Endothelial cell of umbilical vein (primary cell): ENCODE measurements at regions not wholly inside any gene's neighbourhood (a gene's known extent, or its start where the extent isn't known, plus 50 kb on each side); places are given as distances from the start of the nearest gene placed in this dataset.

Experiments used
- BruUV-seq: library from RNA; stranded (reverse); fragments of 400-500 nt; replicated peaks from 2 replicates; lab custom pipeline; 2021; lab: Mats Ljungman, UMichigan
- CTCF ChIA-PET: fragments of 300-600, 350-600 bp; sonication (Branson Sonifier 250); formaldehyde crosslinking; loops from one replicate; lab custom pipeline; 2021; ENCODE audit warnings: antibody characterized with exemption, inconsistent platforms; lab: Charles Lee
- POLR2A ChIA-PET: fragments of 300-600, 350-600 bp; sonication (Branson Sonifier 250); formaldehyde crosslinking; loops from one replicate; lab custom pipeline; 2021; ENCODE audit warnings: antibody characterized with exemption, inconsistent platforms; lab: Charles Lee
- DNase-seq: peaks from one replicate; pipeline ENCODE4 v3.0.0-alpha.2; 2011; ENCODE audit warnings: low read depth, low spot score
- FAIRE-seq: peaks from 2 replicates; lab custom pipeline; 2011; peaks lifted over from hg19 to GRCh38; lab: Jason Lieb, UNC
- H2AFZ ChIP-seq: 2 replicates; pipeline ENCODE4 v1.6.0; 2012; ENCODE audit warnings: low read depth, low read length, control low read depth, inconsistent platforms
- H3K27ac ChIP-seq: 2 replicates; pipeline ENCODE4 v1.5.1; 2011; ENCODE audit warnings: low read depth, mild to moderate bottlenecking, control low read depth, low read length, moderate library complexity; ENCODE audit not compliant: insufficient read depth
- H3K27me3 ChIP-seq, 2 experiments: 2 replicates each; pipeline versions ENCODE4 v1.6.0 to v1.6.1; 2011; ENCODE audit warnings: low read length in 2 of 2, mixed read lengths in 1 of 2; ENCODE audit not compliant: control insufficient read depth in 2 of 2, insufficient read depth in 2 of 2
- H3K36me3 ChIP-seq, 2 experiments: 2 replicates in 1 of 2; 3 replicates in 1 of 2; pipeline ENCODE4 v1.5.1; 2011; ENCODE audit warnings: low read length in 2 of 2, mild to moderate bottlenecking in 1 of 2, moderate library complexity in 1 of 2; ENCODE audit not compliant: control insufficient read depth in 2 of 2, insufficient read depth in 2 of 2; ENCODE audit errors: extremely low read depth in 1 of 2
- H3K4me1 ChIP-seq: 3 replicates; pipeline ENCODE4 v1.5.1; 2011; ENCODE audit warnings: mild to moderate bottlenecking, low read length; ENCODE audit not compliant: control insufficient read depth, insufficient read depth; ENCODE audit errors: extremely low read depth
- H3K4me2 ChIP-seq: 2 replicates; pipeline ENCODE4 v1.6.1; 2011; ENCODE audit warnings: low read length, control low read depth, mixed read lengths; ENCODE audit not compliant: insufficient read depth
- H3K4me3 ChIP-seq, 3 experiments: fragments of 200-600 bp in 1 of 3; sonication (generic), shearing (Covaris generic) in 1 of 3; replicated peaks in 1 of 3; 2 replicates each; pipeline ENCODE4 v1.5.1; 2011 to 2016; ENCODE audit warnings: control low read depth in 3 of 3, low read length in 3 of 3, mild to moderate bottlenecking in 2 of 3, inconsistent platforms in 1 of 3, low read depth in 1 of 3, moderate library complexity in 1 of 3; ENCODE audit not compliant: insufficient read depth in 1 of 3
- H3K79me2 ChIP-seq: 2 replicates; pipeline ENCODE4 v1.6.0; 2012; ENCODE audit warnings: low read length, inconsistent platforms; ENCODE audit not compliant: control insufficient read depth, insufficient read depth
- H3K9ac ChIP-seq: replicated peaks from 2 replicates; pipeline ENCODE3; 2011; ENCODE audit warnings: low read length, control low read depth; ENCODE audit not compliant: insufficient read depth; ENCODE audit errors: extremely low read depth
- H3K9me1 ChIP-seq: replicated peaks from 3 replicates; pipeline ENCODE4 v1.6.0; 2011; ENCODE audit warnings: mild to moderate bottlenecking, low read length; ENCODE audit not compliant: control insufficient read depth, insufficient read depth; ENCODE audit errors: extremely low read depth
- H3K9me3 ChIP-seq: replicated peaks from 2 replicates; pipeline ENCODE4 v1.5.1; 2012; ENCODE audit warnings: low read length, inconsistent platforms; ENCODE audit not compliant: control insufficient read depth, insufficient read depth
- H4K20me1 ChIP-seq: replicated peaks from 2 replicates; pipeline ENCODE3; 2011; ENCODE audit warnings: mild to moderate bottlenecking, low read length; ENCODE audit not compliant: control insufficient read depth, insufficient read depth; ENCODE audit errors: extremely low read depth
- EZH2 ChIP-seq: IDR thresholded peaks from 2 replicates; pipeline ENCODE4 v1.6.1; 2012; ENCODE audit warnings: borderline replicate concordance, low read depth, mild to moderate bottlenecking, moderate library complexity, low read length, inconsistent platforms; ENCODE audit not compliant: severe bottlenecking
- FOS ChIP-seq: IDR thresholded peaks from 2 replicates; pipeline ENCODE4 v1.6.1; 2011; ENCODE audit warnings: mild to moderate bottlenecking, low read length, moderate library complexity, borderline replicate concordance; ENCODE audit not compliant: insufficient read depth
- GATA2 ChIP-seq: IDR thresholded peaks from 2 replicates; pipeline ENCODE4 v1.7.0; 2011; ENCODE audit warnings: low read depth, mild to moderate bottlenecking, moderate library complexity, mixed read lengths, low read length; ENCODE audit not compliant: insufficient read length, insufficient read depth
- JUN ChIP-seq: IDR thresholded peaks from 2 replicates; pipeline ENCODE4 v1.6.1; 2011; ENCODE audit warnings: borderline replicate concordance, low read depth; ENCODE audit not compliant: insufficient read length, insufficient read depth
- MYC ChIP-seq: IDR thresholded peaks from one replicate; pipeline ENCODE4 v1.6.1; 2011; ENCODE audit warnings: mild to moderate bottlenecking, low read depth, low read length
- POLR2A ChIP-seq: IDR thresholded peaks from 2 replicates; pipeline ENCODE4 v1.6.1; 2012; ENCODE audit warnings: low read depth, mild to moderate bottlenecking, control low read depth, low read length
- POLR2AphosphoS5 ChIP-seq: IDR thresholded peaks from 2 replicates; pipeline ENCODE4 v1.6.1; 2012; ENCODE audit warnings: low read depth, mild to moderate bottlenecking, control low read depth, low read length, moderate library complexity; ENCODE audit not compliant: insufficient read depth
- dilution Hi-C: fragments of 300-500 bp; cut with MboI; formaldehyde crosslinking; loops from one replicate; pipeline ENCODE4 v1.15.0; 2019; ENCODE audit warnings: low sequenced_read_pairs; ENCODE audit not compliant: extremely low pct_ligation_motif_present
- intact Hi-C: fragments of 100-400 bp; cut with micrococcal nuclease; formaldehyde crosslinking; loops from one replicate; pipeline ENCODE4 v1.10.0; 2022
- TF ChIP-seq, protein P1 (sequence below): IDR thresholded peaks from 2 replicates; pipeline ENCODE4 v1.6.1; 2011; ENCODE audit not compliant: insufficient read depth, insufficient read length
- TF ChIP-seq, protein P2 (sequence below), 2 donors: IDR thresholded peaks; 1 replicate in 1 of 2; 2 replicates in 1 of 2; pipeline ENCODE4 v1.5.1; 2011; ENCODE audit warnings: low read length in 2 of 2, mild to moderate bottlenecking in 2 of 2, moderate library complexity in 2 of 2, control low read depth in 1 of 2, inconsistent platforms in 1 of 2, low read depth in 1 of 2; ENCODE audit not compliant: insufficient read depth in 1 of 2; ENCODE audit errors: extremely low read depth in 1 of 2

DNA sequence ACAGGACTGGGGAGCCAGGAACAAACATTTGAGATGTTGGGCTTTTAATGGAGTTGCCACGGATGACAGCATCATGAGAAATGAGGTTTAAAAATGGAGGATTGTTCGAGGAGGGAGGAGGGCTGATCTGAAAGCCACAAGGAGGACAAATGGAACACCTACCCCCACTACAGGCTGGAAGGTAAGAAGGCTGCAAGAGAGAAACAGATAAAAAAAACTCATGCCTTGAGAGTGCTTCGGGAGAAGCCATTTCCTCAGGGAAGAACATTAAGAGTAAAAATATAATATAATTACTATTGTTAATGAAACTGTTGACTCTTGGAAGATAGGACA is 119.5 kb upstream of the MAP9 start:
- no peak for FAIRE-seq
- TF ChIP-seq, protein P1, sequence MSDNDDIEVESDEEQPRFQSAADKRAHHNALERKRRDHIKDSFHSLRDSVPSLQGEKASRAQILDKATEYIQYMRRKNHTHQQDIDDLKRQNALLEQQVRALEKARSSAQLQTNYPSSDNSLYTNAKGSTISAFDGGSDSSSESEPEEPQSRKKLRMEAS, result no peak
- no peak for TF ChIP-seq JUN
- TF ChIP-seq, protein P2, sequence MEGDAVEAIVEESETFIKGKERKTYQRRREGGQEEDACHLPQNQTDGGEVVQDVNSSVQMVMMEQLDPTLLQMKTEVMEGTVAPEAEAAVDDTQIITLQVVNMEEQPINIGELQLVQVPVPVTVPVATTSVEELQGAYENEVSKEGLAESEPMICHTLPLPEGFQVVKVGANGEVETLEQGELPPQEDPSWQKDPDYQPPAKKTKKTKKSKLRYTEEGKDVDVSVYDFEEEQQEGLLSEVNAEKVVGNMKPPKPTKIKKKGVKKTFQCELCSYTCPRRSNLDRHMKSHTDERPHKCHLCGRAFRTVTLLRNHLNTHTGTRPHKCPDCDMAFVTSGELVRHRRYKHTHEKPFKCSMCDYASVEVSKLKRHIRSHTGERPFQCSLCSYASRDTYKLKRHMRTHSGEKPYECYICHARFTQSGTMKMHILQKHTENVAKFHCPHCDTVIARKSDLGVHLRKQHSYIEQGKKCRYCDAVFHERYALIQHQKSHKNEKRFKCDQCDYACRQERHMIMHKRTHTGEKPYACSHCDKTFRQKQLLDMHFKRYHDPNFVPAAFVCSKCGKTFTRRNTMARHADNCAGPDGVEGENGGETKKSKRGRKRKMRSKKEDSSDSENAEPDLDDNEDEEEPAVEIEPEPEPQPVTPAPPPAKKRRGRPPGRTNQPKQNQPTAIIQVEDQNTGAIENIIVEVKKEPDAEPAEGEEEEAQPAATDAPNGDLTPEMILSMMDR (IDR thresholded peaks at IDR 0.05; ENCODE audit: extremely low read depth in 1 of 2, insufficient read depth in 1 of 2, low read depth in 1 of 2, low read length in 2 of 2), result no peak
- no peak for TF ChIP-seq EZH2
- TF ChIP-seq POLR2AphosphoS5, result no peak
- TF ChIP-seq FOS, result no peak
- no peak for TF ChIP-seq POLR2A
- no peak for TF ChIP-seq MYC
- TF ChIP-seq GATA2, result no peak
- no peaks in the 10 kb centered on the region for H4K20me1 ChIP-seq
- H3K79me2 ChIP-seq, result no peaks in the 10 kb centered on the region
- ChIA-PET POLR2A (interaction anchor here (0.7 kb wide), 1 partner anchor 9 kb away, joined by 4 read pairs; no protein-coding TSS in a partner anchor), CTCF (interaction anchor here (1.9 kb wide), 1 partner anchor 291 kb away, joined by 6 read pairs; no protein-coding TSS in a partner anchor)
- H3K4me2 ChIP-seq, result no peak overlapping the region
- peaks cover under 1 to 6% of the 10 kb centered on the region in 2 experiments for H3K27me3 ChIP-seq
- intact Hi-C loops (no loop called here), dilution Hi-C loops (no loop called here)
- no peaks in the 10 kb centered on the region for H3K36me3 ChIP-seq
- no peak for DNase-seq
- no peak overlapping the region for H3K4me3 ChIP-seq
- no peak overlapping the region for H3K27ac ChIP-seq
- H2AFZ ChIP-seq, result no peak overlapping the region
- no peaks in the 10 kb centered on the region for H3K4me1 ChIP-seq
- no TSS peak for BruUV-seq
- no peak overlapping the region for H3K9ac ChIP-seq
- H3K9me3 ChIP-seq, result no peaks in the 10 kb centered on the region
- no peaks in the 10 kb centered on the region for H3K9me1 ChIP-seq
